K562 (cell line): ENCODE measurements at regions not wholly inside any gene's neighbourhood (a gene's known extent, or its start where the extent isn't known, plus 50 kb on each side); places are given as distances from the start of the nearest gene placed in this dataset.

Experiments used
- ATAC-seq: fragments of 200-7000 bp; cut with Tn5 transposase; 3 replicates; pipeline ENCODE4 v1.9.1; 2020; ENCODE audit warnings: moderate library complexity
- BruUV-seq: library from RNA; stranded (reverse); fragments of 400-500 nt; replicated peaks from 2 replicates; lab custom pipeline; 2021; lab: Mats Ljungman, UMichigan
- CTCF ChIA-PET: fragments of 300-600 bp; formaldehyde crosslinking; extraction: SDS; loops from one replicate; lab custom pipeline; 2021; ENCODE audit warnings: low intra/inter-chr PET ratio; lab: Yijun Ruan, JAX
- POLR2A ChIA-PET: fragments of 300-600, 350-650 bp; sonication (Branson Sonifier 250); formaldehyde crosslinking; extraction: SDS; loops from one replicate; lab custom pipeline; 2021; ENCODE audit warnings: antibody characterized with exemption, inconsistent platforms; lab: Yijun Ruan, JAX
- DNase-seq, 4 experiments: peaks; one replicate each; pipeline versions ENCODE4 v3.0.0 to v3.0.0-alpha.2; 2011 to 2018; ENCODE audit warnings: low spot score in 3 of 4, mixed read lengths in 3 of 4; ENCODE audit errors: extremely low read depth in 1 of 4
- FAIRE-seq: peaks from 2 replicates; lab custom pipeline; 2011; peaks lifted over from hg19 to GRCh38; lab: Jason Lieb, UNC
- H2AFZ ChIP-seq: 2 replicates; pipeline ENCODE4 v1.6.0; 2011; ENCODE audit warnings: low read depth, low read length, control low read depth, inconsistent platforms
- H3K27ac ChIP-seq: fragments of 200-600 bp; 3 replicates; pipeline ENCODE4 v1.8.0; 2011; ENCODE audit warnings: low read depth, mild to moderate bottlenecking, control low read depth, inconsistent platforms, low read length, moderate library complexity, mixed read lengths; ENCODE audit errors: extremely low read depth
- H3K27me3 ChIP-seq, 2 experiments: fragments of 300-600 bp in 1 of 2; 2 replicates in 1 of 2; 3 replicates in 1 of 2; pipeline versions ENCODE4 v1.6.0 to v1.8.0; 2011; ENCODE audit warnings: inconsistent platforms in 2 of 2, low read length in 2 of 2, mild to moderate bottlenecking in 1 of 2, mixed read lengths in 1 of 2, moderate library complexity in 1 of 2; ENCODE audit not compliant: control insufficient read depth in 2 of 2, insufficient read depth in 2 of 2
- H3K36me3 ChIP-seq: fragments of 300-600 bp; 3 replicates; pipeline ENCODE4 v1.8.0; 2011; ENCODE audit warnings: mild to moderate bottlenecking, low read length, inconsistent platforms; ENCODE audit not compliant: control insufficient read depth, insufficient read depth
- H3K4me1 ChIP-seq, 2 experiments: fragments of 200-600 bp in 1 of 2; replicated peaks in 1 of 2; 2 replicates in 1 of 2; 3 replicates in 1 of 2; pipeline versions ENCODE4 v1.5.1 to v1.8.0; 2011; ENCODE audit warnings: inconsistent platforms in 2 of 2, low read length in 2 of 2, mild to moderate bottlenecking in 1 of 2, mixed read lengths in 1 of 2, moderate library complexity in 1 of 2; ENCODE audit not compliant: control insufficient read depth in 2 of 2, insufficient read depth in 2 of 2
- H3K4me2 ChIP-seq: 2 replicates; pipeline ENCODE4 v1.6.1; 2011; ENCODE audit warnings: low read length, control low read depth, inconsistent platforms, mixed read lengths; ENCODE audit not compliant: insufficient read depth
- H3K4me3 ChIP-seq: fragments of 200-600 bp; sonication (generic), shearing (Covaris generic); 2 replicates; pipeline ENCODE4 v1.5.1; 2016; ENCODE audit warnings: control low read depth, inconsistent platforms
- H3K79me2 ChIP-seq: fragments of 200-600 bp; 3 replicates; pipeline ENCODE4 v1.8.0; 2011; ENCODE audit warnings: low read length, inconsistent platforms; ENCODE audit not compliant: control insufficient read depth, insufficient read depth
- H3K9ac ChIP-seq, 2 experiments: 2 replicates each; pipeline versions ENCODE4 v1.6.0 to v1.6.1; 2011; ENCODE audit warnings: low read depth in 2 of 2, low read length in 2 of 2, control low read depth in 1 of 2, inconsistent platforms in 1 of 2, mild to moderate bottlenecking in 1 of 2, mixed read lengths in 1 of 2; ENCODE audit not compliant: insufficient read depth in 1 of 2
- H3K9me1 ChIP-seq: one replicate; pipeline ENCODE4 v1.6.0; 2011; ENCODE audit warnings: inconsistent platforms, mild to moderate bottlenecking, low read length, moderate library complexity; ENCODE audit not compliant: control insufficient read depth, insufficient read depth
- H3K9me3 ChIP-seq: replicated peaks from 2 replicates; pipeline ENCODE4 v1.5.1; 2011; ENCODE audit warnings: low read depth, low read length, inconsistent platforms; ENCODE audit not compliant: control insufficient read depth, insufficient read depth
- H4K20me1 ChIP-seq: replicated peaks from 2 replicates; pipeline ENCODE4 v1.6.1; 2011; ENCODE audit warnings: low read length, inconsistent platforms, mixed read lengths; ENCODE audit not compliant: control insufficient read depth, insufficient read depth
- CGGBP1 ChIP-seq: fragments of 250-450 bp; sonication (Bioruptor Pico); IDR thresholded peaks from 2 replicates; pipeline ENCODE4 v1.9.0; 2021; ENCODE audit warnings: mild to moderate bottlenecking
- CREBBP ChIP-seq: IDR thresholded peaks from one replicate; pipeline ENCODE4 v1.6.1; 2012; ENCODE audit warnings: low read depth, mild to moderate bottlenecking, control low read depth, inconsistent platforms, low read length
- HEY1 ChIP-seq: fragments of 250-450 bp; sonication (Bioruptor Pico); IDR thresholded peaks from 2 replicates; pipeline ENCODE4 v1.5.0; 2020; ENCODE audit warnings: mild to moderate bottlenecking, moderate library complexity, borderline replicate concordance
- HMGN3 ChIP-seq: IDR thresholded peaks from 2 replicates; pipeline ENCODE4 v1.6.1; 2011; ENCODE audit warnings: borderline replicate concordance, low read depth, mild to moderate bottlenecking, mixed read lengths, low read length; ENCODE audit not compliant: insufficient read length; ENCODE audit errors: extremely low read depth
- HNRNPH1 ChIP-seq: fragments of 200-400 bp; formaldehyde crosslinking; optimal IDR thresholded peaks from 2 replicates; pipeline ENCODE3; 2017; ENCODE audit warnings: low read depth, mild to moderate bottlenecking, low read length, moderate library complexity
- OTX1 ChIP-seq: fragments of 450-650 bp; formaldehyde crosslinking; IDR thresholded peaks from 2 replicates; pipeline ENCODE4 v1.4.0; 2022; ENCODE audit warnings: mild to moderate bottlenecking
- SNRNP70 ChIP-seq: fragments of 200-400 bp; formaldehyde crosslinking; optimal IDR thresholded peaks from 2 replicates; pipeline ENCODE3; 2017; ENCODE audit warnings: low read depth, low read length
- WGBS: fragments of 100-300 bp; shearing (Covaris generic); methylation state at CpG from one replicate; pipeline ENCODE4 v1.1.6; 2016; ENCODE audit warnings: low coverage, mixed read lengths; ENCODE audit not compliant: insufficient coverage; ENCODE audit errors: missing lambda C conversion rate; 5-methylcytosine and 5-hydroxymethylcytosine counted together
- in situ Hi-C: fragments of 300-500 bp; cut with MboI; formaldehyde crosslinking; loops from 4 replicates; pipeline ENCODE4 v1.15.0; 2018; ENCODE audit warnings: inconsistent platforms, mixed read lengths
- intact Hi-C: fragments of 100-400 bp; cut with micrococcal nuclease; formaldehyde crosslinking; loops from 2 replicates; pipeline ENCODE4 v1.14.2; 2022
- TF ChIP-seq, protein P1 (sequence below): sonication (generic); formaldehyde crosslinking; IDR thresholded peaks from 2 replicates; pipeline ENCODE4 v1.8.0; 2022; ENCODE audit warnings: mild to moderate bottlenecking, low read depth, missing genetic modification reagents
- TF ChIP-seq, protein P2 (sequence below), 2 experiments: fragments of 450-650 bp; IDR thresholded peaks; 2 replicates each; pipeline ENCODE4 v1.6.1; 2018; ENCODE audit warnings: mild to moderate bottlenecking in 2 of 2, low read depth in 1 of 2; ENCODE audit not compliant: partially characterized antibody in 2 of 2
- TF ChIP-seq, protein P3 (sequence below): fragments of 250-450 bp; sonication (Bioruptor Pico); IDR thresholded peaks from 2 replicates; pipeline ENCODE4 v1.5.0; 2021; ENCODE audit warnings: mild to moderate bottlenecking, moderate library complexity

- Histone ChIP-seq H3K9me1 (no peaks in the 10 kb centered on the region), H2AFZ (no peak overlapping the region), H3K4me1 (no peaks in the 10 kb centered on the region), H3K36me3 (no peaks in the 10 kb centered on the region), H3K9ac (no peak overlapping the region), H4K20me1 (no peaks in the 10 kb centered on the region), H3K27me3 (no peaks in the 10 kb centered on the region), H3K4me2 (no peak overlapping the region), H3K9me3 (no peaks in the 10 kb centered on the region)
- FAIRE-seq (no peak), DNase-seq (no peak), ATAC-seq (no peak)
- POLR2A ChIA-PET: interaction anchor here (1.7 kb wide), 1 partner anchor 9 kb away, joined by 4 read pairs; no protein-coding TSS in a partner anchor
- no TSS peak for BruUV-seq
- CTCF ChIA-PET: no interaction called here
- 0% methylated on average over 4 of the region's 4 CpGs for WGBS
- in situ Hi-C loops: no loop called here
- TF ChIP-seq, protein P1, sequence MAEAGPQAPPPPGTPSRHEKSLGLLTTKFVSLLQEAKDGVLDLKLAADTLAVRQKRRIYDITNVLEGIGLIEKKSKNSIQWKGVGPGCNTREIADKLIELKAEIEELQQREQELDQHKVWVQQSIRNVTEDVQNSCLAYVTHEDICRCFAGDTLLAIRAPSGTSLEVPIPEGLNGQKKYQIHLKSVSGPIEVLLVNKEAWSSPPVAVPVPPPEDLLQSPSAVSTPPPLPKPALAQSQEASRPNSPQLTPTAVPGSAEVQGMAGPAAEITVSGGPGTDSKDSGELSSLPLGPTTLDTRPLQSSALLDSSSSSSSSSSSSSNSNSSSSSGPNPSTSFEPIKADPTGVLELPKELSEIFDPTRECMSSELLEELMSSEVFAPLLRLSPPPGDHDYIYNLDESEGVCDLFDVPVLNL (CRISPR knock-in tag): no peak
- TF ChIP-seq, protein P2, sequence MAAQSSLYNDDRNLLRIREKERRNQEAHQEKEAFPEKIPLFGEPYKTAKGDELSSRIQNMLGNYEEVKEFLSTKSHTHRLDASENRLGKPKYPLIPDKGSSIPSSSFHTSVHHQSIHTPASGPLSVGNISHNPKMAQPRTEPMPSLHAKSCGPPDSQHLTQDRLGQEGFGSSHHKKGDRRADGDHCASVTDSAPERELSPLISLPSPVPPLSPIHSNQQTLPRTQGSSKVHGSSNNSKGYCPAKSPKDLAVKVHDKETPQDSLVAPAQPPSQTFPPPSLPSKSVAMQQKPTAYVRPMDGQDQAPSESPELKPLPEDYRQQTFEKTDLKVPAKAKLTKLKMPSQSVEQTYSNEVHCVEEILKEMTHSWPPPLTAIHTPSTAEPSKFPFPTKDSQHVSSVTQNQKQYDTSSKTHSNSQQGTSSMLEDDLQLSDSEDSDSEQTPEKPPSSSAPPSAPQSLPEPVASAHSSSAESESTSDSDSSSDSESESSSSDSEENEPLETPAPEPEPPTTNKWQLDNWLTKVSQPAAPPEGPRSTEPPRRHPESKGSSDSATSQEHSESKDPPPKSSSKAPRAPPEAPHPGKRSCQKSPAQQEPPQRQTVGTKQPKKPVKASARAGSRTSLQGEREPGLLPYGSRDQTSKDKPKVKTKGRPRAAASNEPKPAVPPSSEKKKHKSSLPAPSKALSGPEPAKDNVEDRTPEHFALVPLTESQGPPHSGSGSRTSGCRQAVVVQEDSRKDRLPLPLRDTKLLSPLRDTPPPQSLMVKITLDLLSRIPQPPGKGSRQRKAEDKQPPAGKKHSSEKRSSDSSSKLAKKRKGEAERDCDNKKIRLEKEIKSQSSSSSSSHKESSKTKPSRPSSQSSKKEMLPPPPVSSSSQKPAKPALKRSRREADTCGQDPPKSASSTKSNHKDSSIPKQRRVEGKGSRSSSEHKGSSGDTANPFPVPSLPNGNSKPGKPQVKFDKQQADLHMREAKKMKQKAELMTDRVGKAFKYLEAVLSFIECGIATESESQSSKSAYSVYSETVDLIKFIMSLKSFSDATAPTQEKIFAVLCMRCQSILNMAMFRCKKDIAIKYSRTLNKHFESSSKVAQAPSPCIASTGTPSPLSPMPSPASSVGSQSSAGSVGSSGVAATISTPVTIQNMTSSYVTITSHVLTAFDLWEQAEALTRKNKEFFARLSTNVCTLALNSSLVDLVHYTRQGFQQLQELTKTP (IDR thresholded peaks at IDR 0.05; ENCODE audit: low read depth in 1 of 2, partially characterized antibody in 2 of 2): no peak
- no peak for TF ChIP-seq CREBBP
- TF ChIP-seq CGGBP1 (CRISPR knock-in tag): no peak
- TF ChIP-seq, protein P3, sequence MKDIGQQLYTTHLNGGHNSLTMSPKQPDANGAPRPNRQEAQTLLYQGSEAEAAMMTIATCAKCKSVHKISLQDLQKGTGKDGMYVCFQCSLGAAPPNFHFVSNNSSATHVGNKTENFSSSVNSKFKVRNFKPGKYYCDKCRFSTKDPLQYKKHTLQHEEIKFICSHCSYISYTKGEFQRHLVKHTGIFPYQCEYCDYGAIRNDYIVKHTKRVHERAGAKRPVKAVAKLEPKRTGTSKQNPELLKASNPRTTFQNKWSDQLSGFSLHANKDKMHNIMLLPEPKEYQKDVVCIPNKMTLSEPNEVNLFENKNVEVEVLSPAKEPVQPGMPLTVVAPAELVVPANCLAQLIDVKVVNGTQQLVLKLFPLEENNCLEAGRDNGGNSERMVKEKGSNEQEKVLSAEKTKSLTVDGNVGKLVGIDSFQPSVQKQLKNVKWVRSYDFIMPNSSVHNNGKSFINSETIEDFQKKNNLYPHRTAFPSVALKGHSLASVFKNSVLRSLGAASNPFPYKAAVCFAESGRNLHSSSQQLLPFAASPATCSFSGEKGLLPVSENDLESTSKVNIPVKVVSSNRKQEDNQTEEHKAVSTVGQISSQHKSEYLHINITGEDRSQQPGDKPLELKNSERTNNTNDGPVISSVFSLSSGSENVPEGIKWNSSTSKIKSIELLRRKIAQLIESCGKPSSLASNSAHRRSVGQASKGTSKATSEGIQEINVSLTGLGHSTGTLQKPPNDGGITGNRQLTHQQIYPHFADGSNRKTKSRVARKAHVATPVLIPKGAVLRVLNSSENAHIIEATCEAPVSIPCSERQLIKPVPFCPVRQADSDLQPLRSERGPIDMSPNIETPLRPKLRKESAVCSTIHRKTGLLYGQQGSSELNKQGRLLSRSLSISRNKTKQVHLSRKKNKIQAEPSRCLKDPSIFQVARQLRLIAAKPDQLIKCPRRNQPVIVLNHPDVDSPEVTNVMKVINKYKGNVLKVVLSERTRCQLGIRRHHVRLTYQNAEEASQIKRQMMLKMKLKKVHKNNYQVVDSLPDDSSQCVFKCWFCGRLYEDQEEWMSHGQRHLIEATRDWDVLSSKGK (CRISPR knock-in tag): no peak
- TF ChIP-seq SNRNP70: no peak
- no peak for TF ChIP-seq HMGN3
- TF ChIP-seq OTX1: no peak
- no peak for TF ChIP-seq HNRNPH1
- TF ChIP-seq HEY1 (CRISPR knock-in tag): no peak
- TF ChIP-seq, all 486 proteins: peak for 0
- H3K79me2 ChIP-seq: no peaks in the 10 kb centered on the region
- H3K4me3 ChIP-seq: no peak overlapping the region
- H3K27ac ChIP-seq: no peak overlapping the region
- intact Hi-C loops: no loop called here
Measured at GRCh38 chr2:19695706-19696105, 206.1 kb downstream of the TTC32 start.
